Right lobe of liver (tissue), 6 donors: ENCODE measurements at regions not wholly inside any gene's neighbourhood (a gene's known extent, or its start where the extent isn't known, plus 50 kb on each side); places are given as distances from the start of the nearest gene placed in this dataset.

Experiments used
- ATAC-seq, 4 donors: fragments of 200-7000 bp; cut with Tn5 transposase; one replicate each; pipeline ENCODE4 v1.9.1; 2020; ENCODE audit warnings: mild to moderate bottlenecking in 4 of 4, moderate library complexity in 4 of 4
- DNase-seq, 3 donors: peaks; one replicate each; pipeline ENCODE4 v3.0.0-alpha.2; 2020
- H3K27ac ChIP-seq, 3 donors: fragments of 200-600 bp; one replicate each; pipeline ENCODE4 v1.8.0; 2022
- H3K27me3 ChIP-seq, 2 donors: fragments of 200-600 bp; one replicate each; pipeline ENCODE4 v1.8.0; 2022
- H3K36me3 ChIP-seq, 4 donors: fragments of 200-600 bp; sonication (generic) in 1 of 4; one replicate each; pipeline versions ENCODE4 v1.5.1 to v1.8.0; 2017 to 2022; ENCODE audit warnings: control low read depth in 1 of 4
- H3K4me1 ChIP-seq, 4 donors: fragments of 200-600 bp; sonication (generic) in 1 of 4; one replicate each; pipeline versions ENCODE4 v1.5.1 to v1.8.0; 2017 to 2022; ENCODE audit warnings: control low read depth in 1 of 4
- H3K4me3 ChIP-seq, 3 donors: fragments of 200-600 bp; one replicate each; pipeline ENCODE4 v1.8.0; 2022
- H3K9me3 ChIP-seq, 4 donors: fragments of 200-600 bp; sonication (generic) in 1 of 4; one replicate each; pipeline versions ENCODE4 v1.5.1 to v1.8.0; 2017 to 2022; ENCODE audit warnings: control low read depth in 1 of 4
- CTCF ChIP-seq, 4 donors: fragments of 200-600 bp in 3 of 4; fragments of 450-650 bp in 1 of 4; IDR thresholded peaks; one replicate each; pipeline versions ENCODE4 v1.5.1 to v1.8.0; 2016 to 2022; ENCODE audit warnings: antibody characterized with exemption in 4 of 4, mild to moderate bottlenecking in 2 of 4
- POLR2A ChIP-seq: fragments of 450-650 bp; IDR thresholded peaks from one replicate; pipeline ENCODE4 v1.6.1; 2017; ENCODE audit warnings: antibody characterized with exemption, mild to moderate bottlenecking
- WGBS: methylation state at CpG from one replicate; pipeline ENCODE4 v1.1.6; 2018; ENCODE audit warnings: low coverage, low lambda C conversion rate; ENCODE audit not compliant: insufficient coverage; ENCODE audit errors: missing lambda C conversion rate; 5-methylcytosine and 5-hydroxymethylcytosine counted together
- intact Hi-C, 2 donors: fragments of 100-400 bp; cut with DNase I; formaldehyde crosslinking; loops; one replicate each; pipeline versions ENCODE4 v1.11.2 to v1.14.1; 2022
- donor health status: DM: no; HTN: yes; CAD: no.
- donor health status: DM: no; HTN: no; CAD: no.
- donor health status: DM: no; HTN: no; CAD: no.
- donor health status: DM: no; HTN: yes; CAD: no.
- donor health status: DM: no; HTN: yes; CAD: no.

GRCh38 chr4:179624768-179625181, 2182.5 kb upstream of the AGA start:
- Histone ChIP-seq H3K4me1 (no peaks in the 10 kb centered on the region), H3K27ac (no peak overlapping the region), H3K9me3 (no peaks in the 10 kb centered on the region), H3K4me3 (no peak overlapping the region), H3K27me3 (no peaks in the 10 kb centered on the region), H3K36me3 (no peaks in the 10 kb centered on the region)
- intact Hi-C loops = no loop called here
- ATAC-seq (no peak), DNase-seq (no peak)
- no peak for TF ChIP-seq CTCF (IDR thresholded peaks at IDR 0.05)
- TF ChIP-seq POLR2A = no peak
- 35% methylated on average over 4 of the region's 4 CpGs for whole genome bisulfite sequencing

- intact Hi-C loops = no loop called here
- no peaks in the 10 kb centered on the region for H3K36me3 ChIP-seq
- H3K9me3 ChIP-seq = no peaks in the 10 kb centered on the region
- ATAC-seq (no peak), DNase-seq (no peak)
- no peak overlapping the region for H3K4me3 ChIP-seq
- 40% methylated on average over 1 of the region's 1 CpG for WGBS
- TF ChIP-seq CTCF (IDR thresholded peaks at IDR 0.05) (no peak), POLR2A (no peak)
- H3K4me1 ChIP-seq = no peaks in the 10 kb centered on the region
- no peak overlapping the region for H3K27ac ChIP-seq
- H3K27me3 ChIP-seq = no peaks in the 10 kb centered on the region
Observed at GRCh38 chr4:179625406-179625805, 2183.2 kb upstream of the AGA start.

GRCh38 chr4:179626687-179627086, 2184.4 kb upstream of the AGA start:
- no peak overlapping the region for H3K4me3 ChIP-seq
- no peaks in the 10 kb centered on the region for H3K36me3 ChIP-seq
- ATAC-seq (no peak), DNase-seq (no peak)
- TF ChIP-seq CTCF (IDR thresholded peaks at IDR 0.05) (no peak), POLR2A (no peak)
- intact Hi-C loops = no loop called here
- H3K9me3 ChIP-seq = no peaks in the 10 kb centered on the region
- H3K4me1 ChIP-seq = no peaks in the 10 kb centered on the region
- no peak overlapping the region for H3K27ac ChIP-seq
- no peaks in the 10 kb centered on the region for H3K27me3 ChIP-seq
- 40% methylated on average over 3 of the region's 3 CpGs for WGBS

- Histone ChIP-seq H3K27ac (no peak overlapping the region), H3K36me3 (no peaks in the 10 kb centered on the region)
- intact Hi-C loops = no loop called here
Observed at GRCh38 chr4:179631321-179631720, 2189.1 kb upstream of the AGA start.

More at GRCh38 chr4:179631321-179631720, 2189.1 kb upstream of the AGA start:
- no peak for TF ChIP-seq CTCF (IDR thresholded peaks at IDR 0.05)
- DNase-seq = no peak
- Histone ChIP-seq H3K4me1 (no peaks in the 10 kb centered on the region), H3K4me3 (no peak overlapping the region), H3K27me3 (no peaks in the 10 kb centered on the region), H3K9me3 (no peaks in the 10 kb centered on the region)
- ATAC-seq = no peak
